SK-N-DZ (cell line): ENCODE measurements at regions not wholly inside any gene's neighbourhood (a gene's known extent, or its start where the extent isn't known, plus 50 kb on each side); places are given as distances from the start of the nearest gene placed in this dataset.

Experiments used
- DNase-seq: peaks from one replicate; pipeline ENCODE4 v3.0.0-alpha.2; 2015; ENCODE audit warnings: low spot score

GRCh38 chr16:73543970-73544599 lies 496.2 kb upstream of the ZFHX3 start:
- no peak for DNase-seq

GRCh38 chr16:73543331-73543969 lies 495.5 kb upstream of the ZFHX3 start:
- DNase-seq, result no peak

- no peak for DNase-seq
Measured at GRCh38 chr16:73542885-73543284, 495.0 kb upstream of the ZFHX3 start.

GRCh38 chr16:73537921-73538320 lies 490.0 kb upstream of the ZFHX3 start:
- no peak for DNase-seq

GRCh38 chr16:73536931-73537330 lies 489.0 kb upstream of the ZFHX3 start:
- peak; percentile 53 for DNase-seq

GRCh38 chr16:73531021-73531420 lies 483.1 kb upstream of the ZFHX3 start:
- no peak for DNase-seq

GRCh38 chr16:73530529-73530928 lies 482.6 kb upstream of the ZFHX3 start:
- DNase-seq, result no peak

GRCh38 chr16:73529303-73530012 lies 481.5 kb upstream of the ZFHX3 start:
- DNase-seq, result no peak

- DNase-seq, result peak; percentile 57
Measured at GRCh38 chr16:73527187-73527586, 479.3 kb upstream of the ZFHX3 start.

GRCh38 chr16:73526011-73526804 lies 478.3 kb upstream of the ZFHX3 start:
- DNase-seq, result no peak

- DNase-seq, result no peak
Measured at GRCh38 chr16:73523209-73523608, 475.3 kb upstream of the ZFHX3 start.

GRCh38 chr16:73521499-73521898 lies 473.6 kb upstream of the ZFHX3 start:
- no peak for DNase-seq

- DNase-seq, result no peak
Measured at GRCh38 chr16:73515616-73516015, 467.7 kb upstream of the ZFHX3 start.

GRCh38 chr16:73510852-73511251 lies 462.9 kb upstream of the ZFHX3 start:
- DNase-seq, result no peak

GRCh38 chr16:73506568-73507056 lies 458.7 kb upstream of the ZFHX3 start:
- no peak for DNase-seq

GRCh38 chr16:73505577-73505976 lies 457.6 kb upstream of the ZFHX3 start:
- peak; percentile 33 for DNase-seq

GRCh38 chr16:73504591-73505575 lies 457.0 kb upstream of the ZFHX3 start:
- peak; percentile 34 for DNase-seq

- DNase-seq, result no peak
Measured at GRCh38 chr16:73503093-73503492, 455.2 kb upstream of the ZFHX3 start.

- DNase-seq, result no peak
Measured at GRCh38 chr16:73499276-73499675, 451.3 kb upstream of the ZFHX3 start.

GRCh38 chr16:73485880-73486279 lies 438.0 kb upstream of the ZFHX3 start:
- DNase-seq, result no peak
